ENCODE measurements at regions not wholly inside any gene's neighbourhood (a gene's known extent, or its start where the extent isn't known, plus 50 kb on each side); places are given as distances from the start of the nearest gene placed in this dataset.

DNA sequence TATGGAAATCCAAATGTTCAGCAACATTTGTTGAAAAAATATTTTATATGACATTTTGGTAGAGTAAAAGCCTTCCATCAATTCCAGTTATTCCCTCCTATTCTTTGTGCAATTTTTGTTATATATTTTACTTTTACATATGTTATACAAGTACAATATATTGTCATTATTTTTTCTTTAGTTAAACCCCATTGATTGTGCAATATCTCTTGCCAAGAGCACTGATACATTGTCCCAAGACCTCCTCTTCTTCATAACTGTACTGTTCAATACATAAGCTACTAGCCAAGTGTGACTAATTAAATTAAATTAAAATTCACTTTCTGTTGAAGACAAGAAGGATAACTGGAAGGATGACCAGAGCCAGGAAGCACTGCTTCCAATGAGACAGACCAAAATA lies 527.5 kb downstream of the TMA16 start:
- Histone ChIP-seq H3K27me3 (ENCODE audit: insufficient read depth, low read length) (no peaks in the 10 kb centered on the region), H3K9me3 (ENCODE audit: insufficient read depth, low read depth, low read length) (peaks cover 15% of the 10 kb centered on the region; the same call in 1 of the 2 replicates), H3K36me3 (ENCODE audit: insufficient read depth, low read length) (no peaks in the 10 kb centered on the region), H3K9ac (ENCODE audit: low read depth, low read length) (no peak overlapping the region), H3K4me1 (ENCODE audit: insufficient read depth, low read length) (no peaks in the 10 kb centered on the region), H3K4me3 (ENCODE audit: low read length) (no peak overlapping the region), H3K27ac (ENCODE audit: low read depth, low read length) (no peak overlapping the region)

DNA sequence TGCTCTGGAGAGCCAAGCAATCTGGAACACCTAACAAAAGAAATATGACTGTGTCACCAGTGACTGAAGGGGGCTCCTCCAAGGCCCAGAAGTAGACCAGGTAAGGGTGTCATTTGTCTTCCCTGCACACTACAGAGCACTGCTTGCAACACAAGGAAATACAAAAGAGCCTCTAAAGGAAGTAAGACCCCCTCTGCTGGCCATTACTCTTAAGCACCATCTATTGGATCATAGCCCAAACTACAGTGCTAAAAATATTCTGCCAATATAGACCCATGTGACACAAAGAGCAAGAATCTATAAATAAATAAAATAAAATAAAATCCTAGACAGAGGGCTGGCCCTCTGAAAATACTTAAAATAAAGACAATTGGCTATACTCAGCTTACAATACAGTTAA lies 528.7 kb downstream of the TMA16 start:
- no peak overlapping the region for H3K4me3 ChIP-seq (ENCODE audit: low read length)
- H3K27me3 ChIP-seq (ENCODE audit: insufficient read depth, low read length), result no peaks in the 10 kb centered on the region
- H3K9me3 ChIP-seq (ENCODE audit: insufficient read depth, low read depth, low read length), result peaks cover 15% of the 10 kb centered on the region; the same call in 1 of the 2 replicates
- H3K4me1 ChIP-seq (ENCODE audit: insufficient read depth, low read length), result no peaks in the 10 kb centered on the region
- H3K36me3 ChIP-seq (ENCODE audit: insufficient read depth, low read length), result no peaks in the 10 kb centered on the region
- H3K27ac ChIP-seq (ENCODE audit: low read depth, low read length), result no peak overlapping the region
- no peak overlapping the region for H3K9ac ChIP-seq (ENCODE audit: low read depth, low read length)

DNA sequence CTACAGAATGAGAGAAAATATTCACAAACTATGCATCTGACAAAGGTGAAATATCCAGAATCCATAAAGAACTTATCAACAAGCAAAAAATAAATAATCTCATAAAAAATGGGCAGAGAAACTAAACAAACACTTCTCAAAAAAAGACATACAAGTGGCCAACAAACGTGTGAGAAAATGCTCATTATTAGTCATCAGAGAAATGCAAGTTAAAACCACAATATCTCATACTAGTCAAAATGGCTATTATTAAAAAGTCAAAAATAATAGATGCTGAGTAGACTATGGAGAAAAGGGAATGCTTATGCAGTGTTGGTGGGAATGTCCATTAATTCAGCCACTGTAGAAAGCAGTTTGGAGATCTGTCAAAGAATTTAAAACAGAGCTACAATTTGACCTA lies 533.3 kb downstream of the TMA16 start:
- H3K4me3 ChIP-seq (ENCODE audit: low read length), result no peak overlapping the region
- no peak overlapping the region for H3K27ac ChIP-seq (ENCODE audit: low read depth, low read length)
- H3K27me3 ChIP-seq (ENCODE audit: insufficient read depth, low read length), result no peaks in the 10 kb centered on the region
- H3K9ac ChIP-seq (ENCODE audit: low read depth, low read length), result no peak overlapping the region
- no peaks in the 10 kb centered on the region for H3K4me1 ChIP-seq (ENCODE audit: insufficient read depth, low read length)
- peaks cover 15% of the 10 kb centered on the region; the same call in 1 of the 2 replicates for H3K9me3 ChIP-seq (ENCODE audit: insufficient read depth, low read depth, low read length)
- 92% methylated on average over 1 of the region's 1 CpG for WGBS
- H3K36me3 ChIP-seq (ENCODE audit: insufficient read depth, low read length), result no peaks in the 10 kb centered on the region

DNA sequence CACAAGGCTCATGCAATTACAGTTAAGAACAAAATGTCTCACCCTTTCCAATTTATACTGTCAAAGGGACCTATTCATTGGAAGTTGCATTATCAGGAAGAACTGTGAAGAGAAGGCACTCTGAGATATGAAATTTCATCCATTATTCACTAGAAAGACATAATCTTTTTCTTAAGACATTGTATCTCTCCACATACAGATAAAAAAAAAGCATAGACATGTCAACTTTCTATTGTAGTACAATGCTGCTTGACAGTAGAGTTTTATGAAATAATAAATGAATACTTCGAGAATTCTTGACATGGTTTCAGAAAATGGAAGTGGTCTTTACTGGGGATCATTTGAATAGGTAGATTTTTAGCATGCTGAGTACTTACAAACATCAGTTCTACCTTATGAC lies 545.0 kb downstream of the TMA16 start:
- Histone ChIP-seq H3K36me3 (ENCODE audit: insufficient read depth, low read length) (no peaks in the 10 kb centered on the region), H3K4me3 (ENCODE audit: low read length) (no peak overlapping the region), H3K27me3 (ENCODE audit: insufficient read depth, low read length) (no peaks in the 10 kb centered on the region), H3K9ac (ENCODE audit: low read depth, low read length) (no peak overlapping the region), H3K4me1 (ENCODE audit: insufficient read depth, low read length) (no peaks in the 10 kb centered on the region), H3K27ac (ENCODE audit: low read depth, low read length) (no peak overlapping the region), H3K9me3 (ENCODE audit: insufficient read depth, low read depth, low read length) (peaks cover 31% of the 10 kb centered on the region)
- 100% methylated on average over 1 of the region's 1 CpG for WGBS

DNA sequence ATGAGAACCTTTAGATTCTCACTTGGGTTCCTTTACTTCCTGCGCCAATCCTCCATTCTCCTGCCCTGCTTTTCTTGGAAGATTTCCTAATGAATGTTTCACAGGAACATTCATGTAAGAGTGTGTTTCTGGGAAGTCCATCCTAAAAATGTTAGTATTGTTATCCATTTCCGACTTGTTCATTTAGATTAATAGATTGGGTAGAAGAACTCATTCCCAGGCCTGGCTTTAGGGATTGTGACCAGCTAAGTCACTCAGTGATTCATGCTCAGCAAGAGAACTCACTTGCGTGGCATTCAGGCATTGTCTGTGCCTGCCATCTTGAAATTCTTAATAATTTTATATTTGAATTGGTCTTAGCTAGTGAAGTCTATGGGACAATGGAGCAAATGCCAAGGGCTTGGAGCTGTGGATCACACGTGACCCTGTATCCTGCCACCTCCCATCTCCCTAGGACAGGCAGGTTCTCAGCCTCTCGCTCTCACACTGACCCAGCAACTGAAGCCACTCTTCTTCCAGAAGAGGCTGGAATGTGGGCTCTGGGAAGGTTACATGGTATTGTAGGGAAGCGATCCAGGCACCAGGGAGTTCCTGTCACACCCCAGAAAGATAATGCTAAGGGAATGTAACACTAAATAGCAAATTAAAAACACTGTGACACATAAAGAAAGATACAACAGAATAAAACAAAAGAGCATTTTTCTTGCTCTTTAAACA lies 562.1 kb downstream of the TMA16 start:
- Histone ChIP-seq H3K27me3 (ENCODE audit: insufficient read depth, low read length) (no peaks in the 10 kb centered on the region), H3K36me3 (ENCODE audit: insufficient read depth, low read length) (no peaks in the 10 kb centered on the region), H3K9ac (ENCODE audit: low read depth, low read length) (no peak overlapping the region), H3K4me3 (ENCODE audit: low read length) (no peak overlapping the region), H3K9me3 (ENCODE audit: insufficient read depth, low read depth, low read length) (no peaks in the 10 kb centered on the region), H3K27ac (ENCODE audit: low read depth, low read length) (no peak overlapping the region), H3K4me1 (ENCODE audit: insufficient read depth, low read length) (no peaks in the 10 kb centered on the region)
- WGBS, result 93% methylated on average over 5 of the region's 6 CpGs

DNA sequence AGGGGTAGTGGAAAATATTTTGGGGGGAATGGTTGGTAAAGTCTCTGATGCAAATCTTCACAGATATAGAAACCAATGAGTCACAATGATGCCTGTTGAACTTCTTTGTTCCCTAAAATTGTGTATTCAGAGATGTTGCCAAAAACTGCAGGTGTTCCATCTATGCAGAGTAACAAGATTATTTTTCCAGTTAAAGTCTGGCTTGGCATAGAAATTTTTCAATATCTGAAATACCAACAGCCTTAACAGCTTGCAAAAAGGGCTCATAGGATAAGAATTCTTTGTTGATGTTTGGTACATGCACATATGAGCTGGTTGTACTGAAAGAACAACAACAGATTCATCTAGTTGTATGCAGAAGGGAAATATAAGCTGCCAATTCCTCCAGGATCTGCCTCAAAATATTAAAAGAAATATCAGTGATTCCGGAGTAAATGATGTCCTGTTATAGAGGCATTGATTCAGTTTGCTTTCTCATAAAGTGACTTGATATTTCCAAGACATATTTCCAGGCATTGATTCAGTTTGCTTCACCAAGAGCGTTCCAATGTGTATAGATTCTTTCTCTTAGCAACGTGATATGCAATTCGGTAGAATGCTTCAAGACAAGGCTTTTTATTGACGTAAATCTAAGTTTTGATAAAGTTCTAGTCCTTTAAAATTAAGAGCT lies 564.4 kb downstream of the TMA16 start:
- Histone ChIP-seq H3K4me1 (ENCODE audit: insufficient read depth, low read length) (no peaks in the 10 kb centered on the region), H3K27ac (ENCODE audit: low read depth, low read length) (no peak overlapping the region), H3K27me3 (ENCODE audit: insufficient read depth, low read length) (no peaks in the 10 kb centered on the region), H3K9me3 (ENCODE audit: insufficient read depth, low read depth, low read length) (no peaks in the 10 kb centered on the region), H3K9ac (ENCODE audit: low read depth, low read length) (no peak overlapping the region), H3K4me3 (ENCODE audit: low read length) (no peak overlapping the region), H3K36me3 (ENCODE audit: insufficient read depth, low read length) (no peaks in the 10 kb centered on the region)
- WGBS, result 91% methylated on average over 4 of the region's 5 CpGs

DNA sequence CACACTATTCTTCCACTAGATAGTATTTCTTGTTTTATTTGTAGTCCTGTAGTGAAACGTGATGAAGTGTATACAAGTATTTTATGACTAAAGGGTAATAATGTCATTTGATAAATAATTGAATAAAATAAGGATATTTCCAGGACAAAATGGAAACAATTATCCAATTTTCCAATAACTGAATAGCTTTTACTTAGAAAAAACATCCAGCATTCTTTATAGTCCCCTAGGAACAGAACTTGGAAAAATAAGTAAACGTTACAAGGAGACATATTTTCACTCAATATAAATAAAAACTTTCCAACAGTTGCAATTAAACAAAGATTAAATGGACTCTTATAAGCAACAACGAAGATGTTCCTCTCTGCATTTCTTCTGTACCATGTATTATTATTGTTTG lies 566.0 kb downstream of the TMA16 start:
- no peak overlapping the region for H3K4me3 ChIP-seq (ENCODE audit: low read length)
- no peaks in the 10 kb centered on the region for H3K4me1 ChIP-seq (ENCODE audit: insufficient read depth, low read length)
- 92% methylated on average over 1 of the region's 3 CpGs for WGBS
- no peaks in the 10 kb centered on the region for H3K9me3 ChIP-seq (ENCODE audit: insufficient read depth, low read depth, low read length)
- no peak overlapping the region for H3K27ac ChIP-seq (ENCODE audit: low read depth, low read length)
- H3K36me3 ChIP-seq (ENCODE audit: insufficient read depth, low read length), result no peaks in the 10 kb centered on the region
- H3K27me3 ChIP-seq (ENCODE audit: insufficient read depth, low read length), result no peaks in the 10 kb centered on the region
- H3K9ac ChIP-seq (ENCODE audit: low read depth, low read length), result no peak overlapping the region

DNA sequence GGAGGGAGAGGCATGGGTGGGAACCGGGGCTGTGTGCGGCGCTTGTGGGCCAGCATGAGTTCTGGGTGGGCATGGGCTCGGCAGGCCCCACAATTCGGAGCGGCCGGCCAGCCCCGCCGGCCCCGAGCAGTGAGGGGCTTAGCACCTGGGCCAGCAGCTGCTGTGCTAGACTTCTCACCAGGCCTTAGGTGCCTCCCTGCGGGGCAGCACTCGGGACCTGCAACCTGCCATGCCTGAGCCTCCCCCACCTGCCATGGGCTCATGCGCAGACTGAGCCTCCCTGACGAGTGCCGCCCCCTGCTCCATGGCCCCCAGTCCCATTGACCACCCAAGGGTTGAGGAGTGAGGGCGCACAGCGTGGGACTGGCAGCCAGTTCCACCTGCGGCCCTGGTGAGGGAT lies 573.9 kb downstream of the TMA16 start:
- Histone ChIP-seq H3K9me3 (ENCODE audit: insufficient read depth, low read depth, low read length) (0 out of 2 replicates have a peak, but pooled peaks cover 5% of the 10 kb centered on the region), H3K27ac (ENCODE audit: low read depth, low read length) (no peak overlapping the region), H3K36me3 (ENCODE audit: insufficient read depth, low read length) (no peaks in the 10 kb centered on the region), H3K4me3 (ENCODE audit: low read length) (no peak overlapping the region), H3K9ac (ENCODE audit: low read depth, low read length) (no peak overlapping the region), H3K27me3 (ENCODE audit: insufficient read depth, low read length) (no peaks in the 10 kb centered on the region), H3K4me1 (ENCODE audit: insufficient read depth, low read length) (0 out of 2 replicates have a peak, but pooled peaks cover 4% of the 10 kb centered on the region)
- 97% methylated on average over 18 of the region's 18 CpGs for WGBS

DNA sequence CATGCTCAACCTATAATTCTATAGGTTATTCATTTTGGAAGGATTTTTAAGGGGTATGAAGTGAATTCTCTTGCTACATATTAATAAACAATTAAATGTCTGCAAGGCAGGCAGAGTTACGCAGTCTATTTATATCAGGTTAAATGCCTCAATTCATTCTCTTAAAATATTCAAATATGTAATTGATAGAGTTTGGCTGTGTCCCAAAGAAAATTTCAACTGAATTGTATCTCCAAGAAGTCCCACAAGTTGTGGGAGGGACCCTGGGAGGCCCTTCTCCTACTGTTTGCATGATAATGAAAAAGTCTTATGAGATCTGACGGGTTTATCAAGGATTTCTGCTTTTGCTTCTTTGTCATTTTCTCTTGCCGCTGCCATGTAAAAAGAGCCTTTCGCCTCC lies 576.1 kb downstream of the TMA16 start:
- Histone ChIP-seq H3K9me3 (ENCODE audit: insufficient read depth, low read depth, low read length) (0 out of 2 replicates have a peak, but pooled peaks cover 5% of the 10 kb centered on the region), H3K9ac (ENCODE audit: low read depth, low read length) (no peak overlapping the region), H3K4me3 (ENCODE audit: low read length) (no peak overlapping the region), H3K4me1 (ENCODE audit: insufficient read depth, low read length) (0 out of 2 replicates have a peak, but pooled peaks cover 4% of the 10 kb centered on the region), H3K36me3 (ENCODE audit: insufficient read depth, low read length) (no peaks in the 10 kb centered on the region), H3K27ac (ENCODE audit: low read depth, low read length) (no peak overlapping the region), H3K27me3 (ENCODE audit: insufficient read depth, low read length) (no peaks in the 10 kb centered on the region)
- WGBS, result 85% methylated on average over 3 of the region's 4 CpGs

DNA sequence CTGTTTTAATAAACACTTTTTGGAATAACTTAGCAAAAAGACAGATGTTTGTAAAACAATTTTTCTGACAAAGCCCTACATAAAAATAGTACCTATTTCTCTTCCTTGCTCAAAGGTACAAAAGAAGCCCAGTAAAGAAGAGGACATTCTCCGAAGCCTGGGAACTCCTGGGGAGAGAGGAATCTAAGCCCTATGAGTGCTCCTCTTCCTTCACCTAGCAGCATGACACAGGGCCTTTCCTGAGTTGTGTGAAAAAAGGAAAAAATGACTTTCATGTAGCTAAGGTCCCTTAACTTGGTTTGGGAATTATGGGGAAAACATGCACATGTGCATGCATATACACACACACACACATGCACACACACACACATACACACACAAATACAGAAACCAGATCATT lies 586.9 kb downstream of the TMA16 start:
- Histone ChIP-seq H3K9ac (ENCODE audit: low read depth, low read length) (no peak overlapping the region), H3K4me1 (ENCODE audit: insufficient read depth, low read length) (no peaks in the 10 kb centered on the region), H3K9me3 (ENCODE audit: insufficient read depth, low read depth, low read length) (no peaks in the 10 kb centered on the region), H3K4me3 (ENCODE audit: low read length) (no peak overlapping the region), H3K36me3 (ENCODE audit: insufficient read depth, low read length) (no peaks in the 10 kb centered on the region), H3K27me3 (ENCODE audit: insufficient read depth, low read length) (no peaks in the 10 kb centered on the region), H3K27ac (ENCODE audit: low read depth, low read length) (no peak overlapping the region)
- WGBS, result 86% methylated on average over 1 of the region's 1 CpG

DNA sequence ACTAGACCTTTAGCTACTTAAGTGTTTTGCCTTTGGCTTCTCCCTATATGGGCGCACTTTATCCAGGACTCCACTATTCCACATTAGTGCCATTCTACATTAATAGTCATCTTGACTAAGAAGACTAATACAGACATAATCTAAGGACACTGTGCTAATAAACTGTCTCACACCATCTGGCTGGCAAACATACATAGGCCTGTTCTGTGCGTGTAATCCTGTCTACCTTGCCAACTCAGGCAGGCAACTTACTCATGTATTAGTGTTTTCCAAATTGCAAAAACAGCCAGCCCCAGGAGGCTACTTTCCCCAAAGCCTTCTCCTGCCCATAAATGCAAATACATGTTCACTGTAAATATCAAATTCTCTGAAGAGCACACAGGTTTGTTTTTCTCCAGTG lies 587.3 kb downstream of the TMA16 start:
- no peaks in the 10 kb centered on the region for H3K36me3 ChIP-seq (ENCODE audit: insufficient read depth, low read length)
- WGBS, result 97% methylated on average over 2 of the region's 2 CpGs
- H3K4me3 ChIP-seq (ENCODE audit: low read length), result no peak overlapping the region
- H3K9me3 ChIP-seq (ENCODE audit: insufficient read depth, low read depth, low read length), result no peaks in the 10 kb centered on the region
- H3K27ac ChIP-seq (ENCODE audit: low read depth, low read length), result no peak overlapping the region
- H3K9ac ChIP-seq (ENCODE audit: low read depth, low read length), result no peak overlapping the region
- no peaks in the 10 kb centered on the region for H3K4me1 ChIP-seq (ENCODE audit: insufficient read depth, low read length)
- no peaks in the 10 kb centered on the region for H3K27me3 ChIP-seq (ENCODE audit: insufficient read depth, low read length)
